Tongue (tissue), 1 donor: ENCODE measurements at regions not wholly inside any gene's neighbourhood (a gene's known extent, or its start where the extent isn't known, plus 50 kb on each side); places are given as distances from the start of the nearest gene placed in this dataset.

Source experiments
- DNase-seq: peaks from one replicate; pipeline ENCODE4 v3.0.0-alpha.2; 2015

GRCh38 chrX:34999702-35000101, 57.1 kb downstream of the FAM47B start:
- no peak for DNase-seq

DNA sequence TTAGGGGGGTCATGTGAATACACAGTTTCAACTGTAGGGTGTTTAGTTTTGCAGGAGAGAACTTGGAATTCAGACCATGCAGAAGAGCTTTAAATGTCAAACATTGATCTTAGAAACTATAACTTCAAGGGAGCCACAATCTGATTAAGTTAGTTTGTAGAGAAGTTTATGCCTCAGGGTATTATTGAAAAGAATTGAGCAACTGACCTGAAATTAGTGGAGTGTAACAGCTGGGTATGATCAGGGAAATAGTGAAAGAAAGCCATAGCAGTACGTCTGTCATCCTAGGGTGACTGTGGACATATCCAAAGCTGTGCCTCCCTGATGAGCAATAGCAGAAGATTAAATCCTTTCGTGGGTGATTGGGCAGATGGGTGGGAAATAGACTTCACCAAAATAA, 63.8 kb downstream of the FAM47B start:
- DNase-seq = no peak

DNA sequence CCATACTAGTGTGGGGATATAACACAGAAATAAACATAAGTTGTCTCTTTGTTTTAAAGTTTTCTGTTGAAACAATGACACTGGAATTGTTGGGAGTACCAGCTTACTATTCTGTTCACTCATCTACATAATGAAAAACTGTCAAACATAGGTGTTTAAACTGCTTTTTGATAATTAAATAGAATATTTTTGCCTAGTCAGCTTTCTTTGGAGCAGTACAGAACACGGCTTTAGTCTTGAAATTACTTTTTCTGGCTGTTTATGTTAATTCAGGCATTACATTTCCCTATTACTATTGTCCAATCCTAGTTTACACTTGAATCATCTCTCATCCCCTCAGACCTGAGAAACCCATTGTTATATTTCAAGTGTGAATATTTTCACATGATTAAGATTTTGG, 73.0 kb downstream of the FAM47B start:
- DNase-seq = no peak

- DNase-seq = no peak
These were observed 73.5 kb downstream of the FAM47B start for GRCh38 chrX:35016051-35016450.

DNA sequence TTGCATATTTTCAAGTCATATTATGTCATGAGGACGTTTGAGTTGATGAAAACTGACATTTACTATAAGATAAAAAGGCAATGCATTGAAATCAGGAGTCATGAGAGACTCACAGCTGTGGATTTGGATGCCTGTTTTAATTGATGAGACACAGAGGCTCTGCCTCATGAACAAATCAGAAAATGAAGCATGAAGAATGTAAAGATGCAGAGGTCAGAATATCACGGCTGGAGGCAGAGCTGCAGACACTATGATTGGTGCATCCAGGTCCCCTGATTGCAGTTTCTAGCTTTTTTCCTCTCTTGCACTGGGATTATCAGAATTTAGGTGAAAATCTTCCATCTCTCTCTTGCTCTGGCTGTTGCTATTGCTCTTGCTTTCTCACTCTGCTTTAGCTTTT, 74.7 kb downstream of the FAM47B start:
- peak; percentile 14 for DNase-seq

GRCh38 chrX:35023683-35024082, 81.1 kb downstream of the FAM47B start:
- DNase-seq = peak; percentile 11

DNA sequence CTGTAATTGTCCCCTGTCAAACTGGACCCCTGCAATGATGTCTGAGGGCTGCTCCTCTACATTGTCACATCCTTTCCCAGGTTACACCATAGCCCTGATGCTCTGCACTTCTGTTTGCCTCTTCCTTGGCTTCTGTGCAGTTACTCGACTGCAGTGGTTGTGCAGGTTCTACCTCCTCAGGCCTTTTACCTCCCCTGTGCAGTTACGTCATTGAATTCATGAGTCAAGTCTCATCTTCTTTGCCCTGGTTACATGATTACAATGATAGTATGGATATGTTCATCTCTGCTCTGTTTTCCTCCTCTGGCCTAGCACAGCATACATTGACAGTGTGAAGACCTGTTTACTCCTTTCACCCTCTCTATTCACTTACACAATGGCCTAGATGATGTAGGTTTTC, 83.2 kb downstream of the FAM47B start:
- no peak for DNase-seq

DNA sequence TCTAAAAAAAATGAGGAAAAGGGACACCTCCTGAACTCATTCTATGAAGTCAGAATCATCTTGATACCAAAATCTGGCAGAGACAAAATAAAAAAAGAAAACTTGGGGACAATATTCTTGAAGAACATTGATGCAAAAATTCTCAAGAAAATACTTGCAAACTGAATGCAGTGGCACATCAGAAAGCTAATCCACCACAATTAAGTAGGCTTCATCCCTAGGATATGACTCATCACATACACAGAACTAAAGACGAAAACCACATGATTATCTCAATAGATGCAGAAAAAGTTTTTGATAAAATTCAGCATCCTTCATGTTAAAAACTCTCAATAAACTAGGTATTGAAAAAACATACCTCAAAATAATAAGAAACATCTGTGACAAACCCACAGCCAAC, 98.3 kb downstream of the FAM47B start:
- no peak for DNase-seq

DNA sequence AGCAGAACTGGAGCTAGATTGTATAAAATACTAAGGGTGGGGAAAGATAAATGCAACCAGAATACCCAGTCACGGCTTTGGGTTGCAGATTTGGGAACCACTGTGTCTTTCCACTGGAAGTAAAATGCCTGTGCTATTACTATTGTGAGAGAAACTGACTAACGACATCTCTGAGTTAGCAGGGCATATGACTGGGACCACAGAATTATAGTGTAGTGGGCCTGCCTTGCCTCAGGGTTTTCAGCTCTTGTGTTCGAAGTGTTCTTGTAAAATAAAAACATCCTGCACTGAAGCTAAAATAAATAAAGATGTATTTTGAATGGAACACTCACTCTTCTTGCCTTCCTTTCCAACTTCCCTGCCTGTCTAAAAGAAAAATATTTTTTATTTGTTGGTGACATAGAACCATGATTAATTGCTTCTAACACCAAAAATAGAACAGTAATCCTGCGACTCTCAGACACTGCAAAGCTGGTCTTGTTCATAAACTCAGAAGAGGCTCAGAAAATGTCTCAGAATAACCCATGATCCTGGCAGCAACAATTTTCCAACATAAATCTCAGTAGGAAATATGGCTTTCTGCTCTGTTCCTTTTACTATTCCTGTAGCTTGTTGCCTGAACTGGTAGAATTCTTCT, 104.2 kb downstream of the FAM47B start:
- peak; percentile 0 for DNase-seq

GRCh38 chrX:35076061-35076460, 133.5 kb downstream of the FAM47B start:
- DNase-seq = no peak

- no peak for DNase-seq
These were observed 148.2 kb downstream of the FAM47B start for GRCh38 chrX:35090801-35091200.

DNA sequence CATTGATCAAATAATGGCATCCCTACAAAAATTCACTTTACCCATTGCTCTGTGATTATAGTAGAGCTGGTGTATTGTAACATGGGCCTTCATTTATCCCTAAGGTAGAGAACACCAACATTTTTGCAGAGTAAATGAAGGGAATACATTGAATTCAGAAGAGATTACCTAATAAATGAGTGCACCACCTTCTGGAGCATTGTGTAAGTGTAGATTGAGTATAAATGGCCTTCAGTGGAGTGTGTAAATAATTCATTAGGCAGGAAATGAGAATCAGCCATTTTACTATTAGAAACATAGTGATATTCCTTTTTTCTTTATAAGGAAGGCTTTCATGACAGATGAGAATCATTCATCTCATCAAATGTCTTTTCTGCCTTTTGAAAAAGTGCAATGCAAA, 155.8 kb downstream of the FAM47B start:
- DNase-seq = no peak

- no peak for DNase-seq
These were observed 159.3 kb downstream of the FAM47B start for GRCh38 chrX:35101901-35102300.

DNA sequence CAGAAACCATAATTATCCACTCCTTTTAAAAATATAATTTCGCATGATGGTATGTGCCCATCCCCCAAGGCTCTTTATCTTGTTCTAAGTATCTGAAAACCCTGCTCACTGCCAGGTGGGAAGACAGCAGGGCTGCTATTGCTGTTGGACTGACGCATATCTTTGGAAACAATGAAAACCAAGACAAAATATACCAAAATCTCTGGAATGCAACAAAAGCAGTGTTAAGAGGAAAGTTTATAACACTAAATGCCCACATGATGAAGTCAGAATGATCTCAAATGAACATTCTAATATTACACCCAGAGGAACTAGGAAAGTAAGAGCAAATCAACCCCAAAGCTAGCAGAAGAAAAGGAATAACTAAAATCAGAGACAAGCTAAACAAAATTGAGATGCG, 162.0 kb downstream of the FAM47B start:
- DNase-seq = no peak

DNA sequence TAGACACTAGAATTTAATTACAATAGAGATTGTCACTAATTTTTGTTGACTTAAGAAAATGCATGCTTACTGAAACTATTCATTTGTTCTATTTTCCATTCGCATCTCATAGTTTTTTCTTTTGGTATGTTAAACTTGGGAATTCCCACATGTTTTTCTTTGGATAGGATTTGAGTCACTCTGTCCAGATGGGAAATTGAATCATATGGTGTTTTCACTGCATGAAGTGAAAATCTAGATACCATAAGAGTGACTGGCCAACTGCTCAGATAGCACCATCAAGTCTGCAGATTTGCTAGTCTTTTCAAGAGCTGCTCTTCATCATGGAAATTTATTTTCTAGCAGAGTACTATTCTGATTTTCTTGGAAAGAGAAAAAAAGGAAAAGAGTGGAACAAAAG, 172.6 kb downstream of the FAM47B start:
- no peak for DNase-seq

DNA sequence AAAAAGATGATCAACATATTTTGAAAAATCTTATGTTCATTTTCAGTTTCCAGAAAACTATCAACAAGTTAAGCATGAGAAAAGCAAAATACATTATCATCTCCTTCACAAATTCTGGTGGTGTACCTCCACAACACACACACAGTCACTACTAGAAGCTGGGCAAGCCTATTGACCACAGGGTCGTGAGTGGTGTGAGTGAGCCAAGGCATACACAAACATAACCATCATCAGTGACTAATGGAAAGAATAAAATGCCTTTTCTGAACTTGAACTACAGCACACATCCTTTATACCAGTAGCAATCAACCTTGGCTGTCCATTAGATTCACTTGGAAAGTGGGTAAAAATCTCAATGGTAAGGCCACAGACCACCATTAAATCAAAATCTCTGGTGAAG, 180.2 kb downstream of the FAM47B start:
- no peak for DNase-seq

- DNase-seq = no peak
These were observed 206.9 kb downstream of the FAM47B start for GRCh38 chrX:35149517-35149916.

DNA sequence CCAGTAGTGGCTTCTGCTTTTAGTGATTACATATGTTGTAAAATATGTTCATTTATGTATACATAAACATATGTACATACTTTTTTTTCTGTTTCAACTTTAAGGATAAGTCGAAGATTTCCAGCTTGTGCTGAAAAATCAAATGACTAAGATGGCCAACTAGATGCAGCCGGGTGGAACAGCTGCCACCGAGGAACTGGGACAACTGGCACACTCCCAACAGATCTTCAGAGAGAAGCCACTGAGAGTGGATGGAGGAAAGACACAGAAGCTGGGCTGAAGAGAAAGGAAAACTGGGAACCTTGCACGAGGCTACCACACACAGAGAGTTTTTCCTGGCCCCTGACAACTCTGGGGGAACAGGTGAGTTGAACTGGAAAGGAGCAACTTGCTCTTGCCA, 207.5 kb downstream of the FAM47B start:
- DNase-seq = peak; percentile 30

DNA sequence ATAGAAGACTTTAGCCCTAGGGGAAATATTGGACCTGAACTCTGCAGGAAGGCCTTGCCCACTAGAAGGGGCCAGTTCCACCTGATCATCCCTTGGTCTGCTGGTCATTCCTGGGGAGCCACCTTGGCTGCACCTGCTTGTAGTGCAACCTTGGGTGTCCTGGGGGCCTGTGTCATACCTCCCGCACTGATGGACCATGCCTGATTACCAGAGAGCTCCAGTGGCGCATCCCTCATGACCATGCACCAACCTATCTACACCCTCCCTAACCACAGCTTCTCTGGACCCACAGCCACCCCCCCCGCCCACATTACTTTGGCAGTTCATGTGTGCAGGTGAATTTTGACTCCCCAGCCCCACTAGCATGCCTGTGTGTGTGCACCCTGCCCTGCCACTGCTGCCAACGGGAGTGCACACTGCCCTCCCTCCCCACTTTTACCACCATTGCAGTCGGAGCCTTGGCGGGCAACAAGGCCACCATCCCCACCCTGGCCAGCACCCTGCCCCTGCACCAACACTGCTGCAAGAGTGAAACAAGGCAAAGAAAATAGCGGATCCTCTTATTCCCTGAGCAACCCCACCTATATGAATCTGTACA, 208.1 kb downstream of the FAM47B start:
- no peak for DNase-seq

DNA sequence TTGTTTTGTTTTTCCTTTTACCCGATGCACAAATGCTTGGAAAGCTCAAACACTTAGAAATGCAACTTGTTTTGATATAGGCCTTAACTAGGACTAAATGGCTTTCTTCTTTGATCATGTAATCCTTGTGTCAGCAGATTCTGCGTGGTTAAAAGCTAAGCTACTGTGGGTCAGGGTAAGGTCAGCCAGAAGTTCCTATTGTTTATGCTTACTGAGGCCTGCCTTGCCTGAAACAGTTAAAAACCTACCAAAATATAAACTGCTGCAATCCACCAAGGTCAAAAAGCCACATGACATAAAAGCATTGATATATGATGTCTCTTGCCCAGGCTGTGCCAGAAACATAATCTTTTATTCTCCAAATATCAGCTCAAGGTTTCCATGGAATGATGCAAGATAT, 223.4 kb downstream of the FAM47B start:
- DNase-seq = no peak
